NCI-H1105 (cell line): ENCODE measurements at regions not wholly inside any gene's neighbourhood (a gene's known extent, or its start where the extent isn't known, plus 50 kb on each side); places are given as distances from the start of the nearest gene placed in this dataset.

ENCODE experiments used
- DNase-seq: peaks from one replicate; lab custom pipeline; 2025; lab: John Stamatoyannopoulos, UW

DNA sequence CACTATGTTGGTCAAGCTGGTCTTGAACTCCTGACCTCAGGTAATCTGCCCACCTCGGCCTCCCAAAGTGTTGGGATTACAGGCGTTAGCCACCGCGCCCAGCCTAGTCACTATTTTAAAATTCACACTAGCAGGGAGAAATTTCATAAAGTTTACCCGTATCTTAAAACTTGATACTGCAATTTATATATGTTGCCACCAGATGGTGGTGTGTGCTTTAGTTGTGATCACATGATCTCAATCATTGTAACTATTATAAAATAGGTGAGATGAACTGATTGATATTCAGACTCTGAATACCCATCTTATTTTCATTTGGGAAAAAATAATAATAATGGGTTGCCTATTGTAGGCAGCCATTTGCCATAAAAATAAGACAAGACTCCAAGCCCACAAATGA lies 1330.4 kb upstream of the WWC1 start:
- no peak for DNase-seq

- no peak for DNase-seq
Observed at GRCh38 chr5:166961913-166962312, 1329.5 kb upstream of the WWC1 start.

- DNase-seq: no peak
Observed at GRCh38 chr5:166962461-166962860, 1329.0 kb upstream of the WWC1 start.

DNA sequence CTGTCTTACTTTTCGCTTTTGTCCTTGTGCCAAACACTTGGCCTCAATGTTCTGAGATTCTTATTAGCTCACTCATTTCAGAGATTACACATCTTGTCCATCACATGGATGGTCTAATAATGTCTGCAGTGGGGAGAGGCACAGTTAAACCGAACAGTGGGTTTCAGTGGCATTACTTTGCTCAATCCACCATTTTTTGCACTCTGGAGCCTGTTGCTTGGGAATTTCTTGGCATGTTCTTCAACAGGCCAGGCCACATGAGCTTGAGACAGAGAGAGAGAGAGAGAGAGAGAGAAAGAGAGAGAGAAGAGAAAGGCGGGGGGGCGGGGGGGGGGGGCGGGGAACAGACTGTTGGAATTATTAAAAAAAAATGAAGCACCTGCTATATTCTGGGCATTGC lies 1327.8 kb upstream of the WWC1 start:
- no peak for DNase-seq

DNA sequence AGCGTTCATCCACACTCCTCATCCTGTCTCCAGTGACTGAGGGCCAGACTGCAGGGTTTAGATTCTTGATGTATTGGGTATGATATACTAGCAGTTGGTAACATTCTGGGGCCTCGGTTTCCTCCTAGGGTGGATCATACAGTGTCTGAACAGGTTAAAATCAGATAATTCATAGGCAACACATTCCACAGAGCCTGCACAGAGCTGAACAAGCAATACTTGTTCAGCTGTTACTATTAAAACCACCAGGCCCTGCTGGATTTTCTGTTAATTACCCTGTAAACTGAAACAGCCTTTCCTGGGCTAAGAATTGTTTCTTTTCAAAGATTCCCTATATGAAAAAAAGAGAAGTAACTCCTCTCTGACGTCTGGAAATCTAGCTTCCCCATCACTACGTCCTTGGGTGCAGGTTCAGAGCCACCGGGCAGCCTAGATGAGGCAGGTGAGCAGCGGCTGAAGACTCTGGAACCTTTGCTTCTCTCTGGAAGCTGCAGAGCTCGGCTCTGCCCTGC lies 1313.5 kb upstream of the WWC1 start:
- DNase-seq: no peak

DNA sequence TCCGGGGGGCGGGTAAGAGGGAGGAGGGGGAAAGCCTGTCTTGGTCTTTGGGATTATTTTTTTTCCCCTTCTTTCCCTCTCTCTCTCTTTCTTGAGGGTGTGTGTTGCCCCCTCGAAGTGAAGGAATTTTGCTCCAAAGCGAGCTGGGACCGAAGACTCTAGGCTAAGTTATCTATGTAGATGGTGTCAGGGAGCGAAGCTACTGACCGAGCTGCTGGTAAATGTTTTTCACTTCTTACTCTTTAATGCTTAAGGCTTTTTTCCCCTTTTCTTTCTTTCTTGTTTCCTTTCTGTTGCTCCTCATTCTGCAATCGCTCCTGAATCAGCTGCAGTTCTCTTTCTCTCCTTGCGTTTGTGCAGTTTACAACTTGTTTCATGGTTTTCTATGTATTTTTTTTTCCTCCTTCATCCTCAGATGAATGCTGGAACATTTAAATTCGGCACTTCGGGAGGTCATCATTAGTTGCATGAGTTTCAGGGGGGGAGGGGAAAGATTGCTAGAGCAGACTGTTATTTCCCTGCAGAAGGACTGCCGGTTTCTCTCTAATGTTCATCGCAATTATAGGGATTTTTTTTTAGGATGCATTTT lies 1312.0 kb upstream of the WWC1 start:
- no peak for DNase-seq

- no peak for DNase-seq
Observed at GRCh38 chr5:166980666-166981065, 1310.8 kb upstream of the WWC1 start.

- no peak for DNase-seq
Observed at GRCh38 chr5:166982226-166982625, 1309.2 kb upstream of the WWC1 start.

- DNase-seq: no peak
Observed at GRCh38 chr5:166991601-166992000, 1299.8 kb upstream of the WWC1 start.

DNA sequence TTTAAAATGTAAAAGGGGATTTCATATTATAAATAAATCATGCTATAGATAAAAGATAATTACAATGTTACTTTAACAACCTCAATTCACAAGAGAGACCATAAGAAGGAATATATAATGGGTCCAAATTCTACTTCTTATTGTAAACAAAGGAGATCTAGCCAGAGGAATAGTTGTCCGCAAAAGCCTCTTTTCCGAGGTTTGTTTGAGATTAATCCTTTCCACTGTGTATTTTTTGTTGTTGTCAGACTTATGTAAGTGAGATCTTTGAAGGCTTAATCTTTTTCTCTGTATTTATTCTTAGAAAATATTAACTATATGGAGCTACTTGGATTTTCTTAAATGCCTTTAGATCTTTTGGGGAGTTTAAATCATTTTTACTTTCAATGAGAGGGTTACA lies 1299.3 kb upstream of the WWC1 start:
- no peak for DNase-seq

GRCh38 chr5:166992874-166993722 lies 1298.3 kb upstream of the WWC1 start:
- DNase-seq: no peak

DNA sequence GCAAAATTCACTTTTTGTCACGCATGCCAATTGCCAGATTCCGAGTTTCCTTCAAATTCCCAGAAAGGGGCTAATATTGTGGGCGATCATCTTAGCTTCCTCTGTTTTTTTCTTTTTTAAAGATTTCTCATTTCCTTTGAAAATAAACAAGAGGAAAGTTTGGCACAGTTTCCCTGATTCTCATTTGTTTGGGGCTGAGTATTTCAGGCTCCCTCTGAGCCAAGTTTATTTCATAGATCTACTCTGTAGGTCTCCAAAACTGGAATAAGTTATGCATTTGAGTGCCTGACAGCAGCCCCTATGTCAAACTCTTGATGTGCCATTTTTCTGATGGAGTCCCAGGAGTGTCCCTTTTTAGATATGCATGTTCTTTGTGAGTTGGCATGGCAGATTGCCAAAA lies 1297.2 kb upstream of the WWC1 start:
- DNase-seq: no peak

DNA sequence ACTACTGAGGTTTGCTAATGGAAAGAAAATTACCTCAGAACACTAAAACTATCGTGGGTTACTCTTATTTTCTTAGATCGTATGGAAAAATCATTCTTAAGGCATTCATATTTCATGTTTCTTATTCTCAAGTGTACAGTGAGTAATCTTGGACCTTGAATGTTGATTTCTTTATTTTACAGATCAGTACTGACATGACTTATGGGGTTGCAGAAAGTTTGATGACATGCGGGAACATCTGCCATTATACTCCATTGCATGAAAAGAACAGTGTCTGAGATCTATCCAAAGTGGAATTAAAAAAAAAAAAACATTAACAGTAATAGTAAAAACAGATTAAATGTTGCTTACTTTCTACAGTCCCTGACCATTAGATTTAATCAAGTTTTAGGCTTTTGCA lies 1290.2 kb upstream of the WWC1 start:
- DNase-seq: no peak

- DNase-seq: no peak
Observed at GRCh38 chr5:167008705-167009104, 1282.7 kb upstream of the WWC1 start.

DNA sequence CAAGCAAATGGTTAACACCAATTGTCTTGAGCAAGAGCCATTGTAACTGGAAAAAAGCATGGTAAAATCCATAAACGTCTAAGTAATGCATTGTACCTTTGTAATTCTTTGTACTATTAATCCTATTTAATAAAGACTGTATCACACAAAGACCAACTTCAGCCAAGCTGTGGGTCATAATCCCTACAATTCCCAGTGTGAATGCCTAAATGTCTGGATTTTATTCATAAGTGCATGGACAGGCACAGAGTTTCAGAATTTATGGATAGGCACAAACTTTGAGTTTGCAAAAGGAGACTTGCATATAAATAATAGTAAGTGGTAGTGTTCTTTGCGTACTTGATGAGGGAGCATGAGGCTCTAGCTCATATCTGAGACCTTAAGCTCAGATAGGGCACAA lies 1280.2 kb upstream of the WWC1 start:
- DNase-seq: no peak

- no peak for DNase-seq
Observed at GRCh38 chr5:167012123-167013034, 1279.1 kb upstream of the WWC1 start.

DNA sequence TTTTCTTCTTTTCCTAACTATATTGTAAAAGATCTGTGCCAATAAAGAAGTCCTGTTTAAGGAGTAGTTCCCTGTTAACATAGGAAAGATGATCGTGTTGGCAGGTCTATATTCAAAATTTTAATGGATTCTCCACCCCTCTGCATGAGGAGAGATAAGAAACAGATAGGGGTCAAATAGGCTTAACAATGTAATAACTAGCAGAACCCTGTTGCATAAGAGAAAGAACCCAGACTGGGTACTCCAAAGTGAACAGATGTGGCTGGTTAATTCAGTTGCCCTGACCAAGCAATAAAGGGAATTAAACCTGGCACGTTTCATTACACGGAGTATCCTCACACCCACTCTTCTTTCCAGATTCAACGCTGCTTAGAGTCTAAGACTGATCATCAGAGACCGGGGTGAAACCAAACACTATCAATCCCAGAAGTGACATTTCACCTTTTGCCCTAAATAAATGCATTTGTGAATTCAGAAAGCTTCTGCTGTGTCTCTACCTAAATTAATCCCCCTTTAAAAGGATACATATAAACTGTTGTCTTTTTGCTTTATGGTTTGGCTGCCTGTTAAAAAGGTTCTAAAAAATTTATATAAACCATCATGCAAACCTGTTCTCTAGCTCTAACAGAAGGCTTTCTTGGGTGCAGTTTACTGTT lies 1276.9 kb upstream of the WWC1 start:
- DNase-seq: no peak

GRCh38 chr5:167020418-167020817 lies 1271.0 kb upstream of the WWC1 start:
- no peak for DNase-seq

GRCh38 chr5:167029488-167029887 lies 1262.0 kb upstream of the WWC1 start:
- no peak for DNase-seq

DNA sequence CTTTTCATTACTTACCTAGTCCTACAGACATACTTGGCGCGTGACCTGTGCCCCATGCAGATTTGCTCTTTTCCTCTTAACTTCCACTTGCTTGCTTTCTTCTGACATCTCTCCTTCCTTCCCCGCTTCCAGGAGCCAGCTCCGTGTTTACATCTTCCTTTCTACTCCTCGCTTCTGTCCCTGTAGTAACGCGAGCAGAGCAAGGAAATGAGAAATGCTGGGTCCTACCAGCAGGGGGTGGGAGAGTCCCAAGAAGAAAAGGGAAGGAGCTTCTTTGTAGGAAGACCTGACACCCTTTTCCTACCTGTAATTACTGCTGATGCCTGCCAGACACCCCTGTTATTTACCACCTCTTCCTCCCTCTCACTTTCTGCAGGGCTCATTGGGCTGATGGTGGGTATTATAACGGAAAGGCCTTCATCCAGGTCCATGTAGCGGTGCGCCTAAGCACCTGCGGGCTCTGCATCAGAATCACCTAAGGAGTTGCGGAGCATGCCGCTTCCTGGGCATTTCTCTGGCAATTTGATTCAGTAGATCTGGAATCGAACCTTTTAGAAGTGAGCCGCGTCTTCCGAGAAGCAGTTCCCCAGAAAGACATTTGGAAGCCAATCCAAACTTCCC lies 1260.8 kb upstream of the WWC1 start:
- DNase-seq: no peak

- no peak for DNase-seq
Observed at GRCh38 chr5:167036585-167036984, 1254.9 kb upstream of the WWC1 start.
